ENCODE measurements at regions not wholly inside any gene's neighbourhood (a gene's known extent, or its start where the extent isn't known, plus 50 kb on each side); places are given as distances from the start of the nearest gene placed in this dataset.
A peak's percentile ranks its signal among the peaks of the same experiment; 100 is the strongest.

DNA sequence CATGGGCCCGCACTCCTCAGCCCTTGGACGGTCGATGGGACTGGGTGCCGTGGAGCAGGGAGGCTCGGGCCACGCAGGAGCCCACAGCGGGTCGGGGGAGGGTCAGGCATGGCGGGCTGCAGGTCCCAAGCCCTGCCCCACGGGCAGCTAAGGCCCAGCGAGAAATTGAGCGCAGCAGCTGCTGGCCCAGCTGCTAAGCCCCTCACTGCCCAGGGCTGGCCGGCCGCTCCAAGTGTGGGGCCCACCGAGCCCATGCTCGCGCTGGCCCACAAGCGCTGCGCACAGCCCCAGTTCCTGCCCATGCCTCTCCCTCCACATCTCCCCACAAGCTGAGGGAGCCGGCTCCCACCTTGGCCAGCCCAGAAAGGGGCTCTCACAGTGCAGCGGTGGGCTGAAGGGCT is 259.4 kb downstream of the VGLL3 start:
- DNase-seq (ENCODE audit: low spot score) = no peak

DNA sequence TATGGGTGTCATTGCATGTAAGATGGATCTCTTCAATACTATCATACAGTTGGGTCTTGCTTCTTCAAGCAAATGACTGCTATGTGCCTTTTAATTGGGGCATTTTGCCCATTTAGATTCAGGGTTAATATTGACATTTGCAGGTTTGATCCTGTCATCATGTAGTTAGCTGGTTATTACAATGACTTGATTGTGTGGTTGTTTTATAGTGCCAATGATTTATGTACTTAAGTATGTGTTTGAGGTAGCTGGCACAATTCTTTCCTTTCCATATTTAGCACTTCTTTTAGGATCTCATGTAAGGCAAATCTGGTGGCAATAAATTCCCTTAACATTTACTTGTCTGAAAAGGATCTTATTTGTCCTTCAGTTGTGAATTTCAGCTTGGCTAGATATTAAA is 267.5 kb downstream of the VGLL3 start:
- DNase-seq (ENCODE audit: low spot score) = no peak

GRCh38 chr3:86711634-86712033 is 279.3 kb downstream of the VGLL3 start:
- DNase-seq (ENCODE audit: low spot score) = no peak

GRCh38 chr3:86708893-86709292 is 282.1 kb downstream of the VGLL3 start:
- no peak for DNase-seq (ENCODE audit: low spot score)

- peak; percentile 21 for DNase-seq (ENCODE audit: low spot score)
Observed at GRCh38 chr3:86702381-86702958, 288.5 kb downstream of the VGLL3 start.

- no peak for DNase-seq (ENCODE audit: low spot score)
Observed at GRCh38 chr3:86695752-86696151, 295.2 kb downstream of the VGLL3 start.

- no peak for DNase-seq (ENCODE audit: low spot score)
Observed at GRCh38 chr3:86673991-86674390, 317.0 kb downstream of the VGLL3 start.

GRCh38 chr3:86661817-86662216 is 329.1 kb downstream of the VGLL3 start:
- DNase-seq (ENCODE audit: low spot score) = no peak

DNA sequence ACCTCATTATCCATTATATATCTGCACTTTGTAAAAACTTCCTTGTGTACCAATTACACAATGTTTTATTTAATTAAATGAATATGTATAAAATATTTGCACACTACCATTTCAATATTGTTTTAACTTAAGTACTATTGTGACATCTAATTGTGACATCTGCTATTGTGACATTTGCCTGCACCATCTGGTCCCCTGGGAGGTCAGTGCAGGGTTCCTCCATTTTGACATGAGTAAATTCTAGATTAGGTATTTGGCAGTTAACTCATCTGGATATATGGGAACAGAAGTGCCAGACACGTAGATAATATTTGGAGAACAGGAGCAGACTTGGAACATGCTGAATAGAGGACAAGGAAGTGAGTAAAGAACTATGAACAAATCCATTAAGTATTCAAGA is 332.1 kb downstream of the VGLL3 start:
- DNase-seq (ENCODE audit: low spot score) = no peak

- DNase-seq (ENCODE audit: low spot score) = no peak
Observed at GRCh38 chr3:86654806-86655460, 336.0 kb downstream of the VGLL3 start.

GRCh38 chr3:86653661-86654205 is 337.2 kb downstream of the VGLL3 start:
- DNase-seq (ENCODE audit: low spot score) = no peak

- no peak for DNase-seq (ENCODE audit: low spot score)
Observed at GRCh38 chr3:86648087-86648486, 342.9 kb downstream of the VGLL3 start.

DNA sequence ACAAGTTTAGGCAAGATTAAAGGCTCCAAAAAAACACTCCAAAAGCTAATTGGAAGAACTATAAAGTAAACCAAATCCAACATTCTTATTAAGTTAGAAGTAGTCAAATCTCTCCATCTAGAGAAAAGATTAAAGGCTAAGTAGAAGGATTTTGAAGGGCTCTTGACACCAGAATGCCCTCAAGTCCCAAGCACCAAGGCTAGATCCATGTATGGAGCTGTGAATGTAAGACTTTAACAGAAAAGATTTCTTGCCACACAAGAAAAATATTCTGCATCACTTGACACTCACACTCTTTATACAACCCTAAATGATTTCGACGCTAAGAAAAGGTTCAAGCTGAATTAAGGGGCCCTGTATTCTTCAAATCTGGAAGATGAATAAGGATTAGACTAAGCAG is 345.2 kb downstream of the VGLL3 start:
- DNase-seq (ENCODE audit: low spot score) = no peak

GRCh38 chr3:86634361-86634760 is 356.6 kb downstream of the VGLL3 start:
- no peak for DNase-seq (ENCODE audit: low spot score)

- DNase-seq (ENCODE audit: low spot score) = no peak
Observed at GRCh38 chr3:86629511-86629910, 361.4 kb downstream of the VGLL3 start.

- DNase-seq (ENCODE audit: low spot score) = no peak
Observed at GRCh38 chr3:86624192-86624591, 366.8 kb downstream of the VGLL3 start.

DNA sequence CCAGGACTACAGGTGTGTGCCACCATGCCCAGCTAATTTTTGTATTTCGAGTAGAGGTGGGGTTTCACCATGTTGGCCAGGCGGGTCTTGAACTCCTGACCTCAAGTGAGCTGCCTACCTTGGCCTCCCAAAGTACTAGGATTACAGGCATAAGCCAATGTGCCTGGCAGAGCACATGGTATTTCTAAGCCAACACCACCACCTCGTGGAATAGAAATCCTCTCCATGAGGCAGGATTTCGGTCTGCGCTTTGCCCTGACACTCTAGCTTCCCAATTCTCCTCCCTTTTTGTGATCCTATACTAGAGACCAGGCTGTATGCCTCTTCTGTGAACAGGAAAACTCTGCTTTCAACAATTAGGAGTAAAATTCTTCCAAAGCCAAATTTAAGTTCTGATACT is 372.2 kb downstream of the VGLL3 start:
- no peak for DNase-seq (ENCODE audit: low spot score)

DNA sequence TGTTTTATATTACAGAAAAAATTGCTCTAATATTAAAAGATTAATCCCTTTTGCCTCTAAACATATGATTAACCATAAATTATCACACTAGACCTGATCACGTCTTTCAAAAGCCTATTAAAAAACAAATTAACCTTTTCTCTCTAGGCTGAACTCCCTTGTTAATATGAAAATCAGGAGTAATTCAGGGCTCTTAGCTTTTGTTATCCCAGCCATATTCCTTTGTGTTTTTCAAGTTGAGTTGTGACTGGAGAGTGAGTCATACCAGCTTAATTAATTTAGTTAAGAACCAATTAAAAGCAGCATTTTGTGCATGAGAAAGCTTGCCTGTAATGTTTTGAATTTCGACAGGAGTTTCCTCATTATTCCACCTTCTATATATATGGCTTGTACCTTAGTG is 385.8 kb downstream of the VGLL3 start:
- DNase-seq (ENCODE audit: low spot score) = no peak

GRCh38 chr3:86595696-86596095 is 395.3 kb downstream of the VGLL3 start:
- DNase-seq (ENCODE audit: low spot score) = no peak

DNA sequence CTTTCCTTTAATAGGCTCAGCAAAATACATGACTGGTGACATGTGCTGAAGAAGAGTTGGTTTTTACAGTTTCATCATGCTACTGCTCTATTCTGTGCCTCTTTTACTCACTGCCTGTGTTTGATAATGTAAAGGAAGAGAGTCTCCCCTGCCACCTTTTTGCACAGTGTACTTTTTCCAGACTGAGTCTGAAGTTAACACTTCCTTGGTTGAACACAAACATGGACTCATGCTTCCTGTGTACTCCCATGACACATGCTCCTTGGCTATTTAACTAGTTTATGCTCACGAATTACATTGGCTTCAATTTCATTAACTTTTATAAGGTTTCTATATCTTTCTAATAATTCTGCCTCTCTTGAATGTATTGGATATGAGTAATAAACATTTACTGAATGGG is 396.1 kb downstream of the VGLL3 start:
- no peak for DNase-seq (ENCODE audit: low spot score)

GRCh38 chr3:86578071-86578470 is 412.9 kb downstream of the VGLL3 start:
- no peak for DNase-seq (ENCODE audit: low spot score)

GRCh38 chr3:86563400-86563970 is 427.5 kb downstream of the VGLL3 start:
- peak; percentile 15 for DNase-seq (ENCODE audit: low spot score)

DNA sequence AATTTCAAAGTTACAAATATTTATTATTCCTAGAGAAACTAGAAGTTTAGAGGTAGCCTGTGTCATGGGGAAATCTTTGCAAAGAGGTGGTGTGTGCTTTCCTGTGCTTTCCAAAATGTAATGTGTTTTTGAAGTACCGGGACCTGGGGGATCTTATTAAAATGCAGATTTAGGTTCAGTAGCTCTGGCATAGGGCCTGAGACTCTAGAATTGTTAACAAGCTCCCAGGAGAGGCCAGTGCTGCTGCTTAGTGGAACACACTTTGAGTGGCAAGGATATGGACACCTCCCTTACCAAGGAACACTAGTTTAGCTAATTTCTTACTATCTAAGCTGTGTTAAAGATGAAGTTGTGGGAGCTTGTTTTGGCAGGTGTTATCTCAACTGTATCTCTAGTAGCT is 428.9 kb downstream of the VGLL3 start:
- no peak for DNase-seq (ENCODE audit: low spot score)

DNA sequence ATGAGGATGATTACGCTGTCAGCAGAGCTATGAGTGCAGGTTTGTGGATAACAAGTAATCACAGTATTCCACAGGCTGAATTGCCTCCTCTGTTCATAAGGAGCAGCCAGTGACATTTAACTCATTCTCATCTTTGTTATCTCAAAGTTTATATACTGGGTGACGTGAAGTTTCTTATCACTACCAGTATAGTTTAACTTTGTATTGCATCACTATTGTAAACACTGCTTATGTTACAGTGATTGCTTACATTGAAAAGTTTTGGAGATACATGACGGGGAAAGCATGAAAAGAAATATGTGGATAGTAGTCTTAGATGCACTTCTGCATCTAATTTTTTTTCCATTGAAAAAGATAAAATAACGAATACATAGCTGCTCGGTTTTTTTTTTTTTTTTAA is 429.7 kb downstream of the VGLL3 start:
- DNase-seq (ENCODE audit: low spot score) = no peak

Data from AG20443 (cell line).